ENCODE measurements at regions not wholly inside any gene's neighbourhood (a gene's known extent, or its start where the extent isn't known, plus 50 kb on each side); places are given as distances from the start of the nearest gene placed in this dataset.

DNA sequence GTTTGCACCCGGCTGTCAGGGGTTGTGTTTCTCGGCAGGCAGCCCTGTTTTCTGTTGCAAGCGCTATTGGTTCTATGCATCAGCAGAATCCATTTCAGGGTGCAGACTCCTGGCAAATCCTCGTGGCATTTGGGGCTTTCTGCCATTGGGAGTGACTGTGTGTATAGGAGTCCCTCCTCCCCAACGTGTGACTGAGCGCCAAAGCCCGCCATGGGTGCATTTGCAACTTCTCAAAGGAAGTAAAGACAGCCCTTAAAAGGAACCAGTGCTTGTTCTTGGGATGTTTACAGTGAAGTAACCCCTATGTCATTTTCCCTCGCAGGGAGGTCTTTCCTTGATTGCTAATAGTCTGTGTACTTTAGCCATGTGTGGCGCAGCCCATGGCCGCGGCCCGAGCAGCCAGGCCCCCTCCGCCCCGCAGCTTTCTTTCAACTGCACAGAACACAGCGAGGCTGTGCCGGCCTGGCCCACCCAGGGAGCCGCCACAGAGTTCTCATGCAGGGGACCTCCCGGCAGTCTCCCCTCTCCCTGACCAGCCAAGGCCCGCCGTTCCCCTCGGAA, 175.6 kb downstream of the HSD17B3 start:
- no peak overlapping the region for H3K27ac ChIP-seq (ENCODE audit: low read length)
- no peak for DNase-seq
- H3K9ac ChIP-seq (ENCODE audit: low read depth, low read length), result no peak overlapping the region
- no peak overlapping the region for H3K4me2 ChIP-seq (ENCODE audit: insufficient read depth, low read length)
- H3K36me3 ChIP-seq (ENCODE audit: insufficient read depth, low read length), result no peaks in the 10 kb centered on the region
- H3K27me3 ChIP-seq (ENCODE audit: insufficient read depth, low read length, poor library complexity), result peaks cover 3% of the 10 kb centered on the region
- no peak for ATAC-seq (ENCODE audit: insufficient read depth, low read depth)
- no peak overlapping the region for H2AFZ ChIP-seq (ENCODE audit: low read depth, low read length)
- no peaks in the 10 kb centered on the region for H4K20me1 ChIP-seq (ENCODE audit: insufficient read depth, low read length)
- H3K4me1 ChIP-seq (ENCODE audit: insufficient read depth, low read length), result no peaks in the 10 kb centered on the region
- no peak overlapping the region for H3K4me3 ChIP-seq (ENCODE audit: low read depth in 1 of 2, low read length in 2 of 2)
- H3K79me2 ChIP-seq (ENCODE audit: insufficient read depth, low read length), result no peaks in the 10 kb centered on the region
- no peaks in the 10 kb centered on the region for H3K9me3 ChIP-seq (ENCODE audit: insufficient read depth, low read length, severe bottlenecking)
- TF ChIP-seq EZH2 (IDR thresholded peaks at IDR 0.05; ENCODE audit: borderline replicate concordance, low read depth, low read length, severe bottlenecking), result no peak
- TF ChIP-seq, protein P1, sequence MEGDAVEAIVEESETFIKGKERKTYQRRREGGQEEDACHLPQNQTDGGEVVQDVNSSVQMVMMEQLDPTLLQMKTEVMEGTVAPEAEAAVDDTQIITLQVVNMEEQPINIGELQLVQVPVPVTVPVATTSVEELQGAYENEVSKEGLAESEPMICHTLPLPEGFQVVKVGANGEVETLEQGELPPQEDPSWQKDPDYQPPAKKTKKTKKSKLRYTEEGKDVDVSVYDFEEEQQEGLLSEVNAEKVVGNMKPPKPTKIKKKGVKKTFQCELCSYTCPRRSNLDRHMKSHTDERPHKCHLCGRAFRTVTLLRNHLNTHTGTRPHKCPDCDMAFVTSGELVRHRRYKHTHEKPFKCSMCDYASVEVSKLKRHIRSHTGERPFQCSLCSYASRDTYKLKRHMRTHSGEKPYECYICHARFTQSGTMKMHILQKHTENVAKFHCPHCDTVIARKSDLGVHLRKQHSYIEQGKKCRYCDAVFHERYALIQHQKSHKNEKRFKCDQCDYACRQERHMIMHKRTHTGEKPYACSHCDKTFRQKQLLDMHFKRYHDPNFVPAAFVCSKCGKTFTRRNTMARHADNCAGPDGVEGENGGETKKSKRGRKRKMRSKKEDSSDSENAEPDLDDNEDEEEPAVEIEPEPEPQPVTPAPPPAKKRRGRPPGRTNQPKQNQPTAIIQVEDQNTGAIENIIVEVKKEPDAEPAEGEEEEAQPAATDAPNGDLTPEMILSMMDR (IDR thresholded peaks at IDR 0.05; ENCODE audit: borderline replicate concordance, extremely low read depth, low read length, poor library complexity, severe bottlenecking), result no peak

DNA sequence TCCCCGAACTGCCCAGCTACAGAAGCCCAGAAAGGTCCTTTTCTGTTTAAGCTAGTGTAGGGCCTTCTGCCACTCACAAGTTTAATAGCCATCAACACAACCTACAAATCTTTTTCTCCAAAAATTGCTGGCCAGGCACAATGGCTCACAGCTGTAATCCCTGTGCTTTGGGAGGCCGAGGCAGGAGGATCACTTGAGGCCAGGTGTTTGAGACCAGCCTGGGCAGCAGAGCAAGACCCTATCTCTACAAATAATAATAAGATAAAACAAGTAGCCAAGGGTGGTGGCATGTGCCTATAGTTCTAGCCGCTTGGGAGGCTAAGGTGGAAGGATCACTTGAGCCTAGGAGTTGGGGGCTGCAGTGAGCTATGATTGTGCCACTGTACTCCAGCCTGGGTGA, 176.4 kb downstream of the HSD17B3 start:
- Histone ChIP-seq H3K9me3 (ENCODE audit: insufficient read depth, low read length, severe bottlenecking) (no peaks in the 10 kb centered on the region), H3K4me1 (ENCODE audit: insufficient read depth, low read length) (no peaks in the 10 kb centered on the region; the same call in 1 of the 2 replicates), H4K20me1 (ENCODE audit: insufficient read depth, low read length) (no peaks in the 10 kb centered on the region), H3K36me3 (ENCODE audit: insufficient read depth, low read length) (no peaks in the 10 kb centered on the region), H3K27ac (ENCODE audit: low read length) (no peak overlapping the region), H2AFZ (ENCODE audit: low read depth, low read length) (no peak overlapping the region), H3K79me2 (ENCODE audit: insufficient read depth, low read length) (no peaks in the 10 kb centered on the region), H3K27me3 (ENCODE audit: insufficient read depth, low read length, poor library complexity) (peaks cover 3% of the 10 kb centered on the region), H3K4me2 (ENCODE audit: insufficient read depth, low read length) (no peak overlapping the region), H3K9ac (ENCODE audit: low read depth, low read length) (no peak overlapping the region), H3K4me3 (ENCODE audit: low read depth in 1 of 2, low read length in 2 of 2) (no peak overlapping the region)
- TF ChIP-seq, protein P1 (IDR thresholded peaks at IDR 0.05; ENCODE audit: borderline replicate concordance, extremely low read depth, low read length, poor library complexity, severe bottlenecking), result no peak
- TF ChIP-seq EZH2 (IDR thresholded peaks at IDR 0.05; ENCODE audit: borderline replicate concordance, low read depth, low read length, severe bottlenecking), result no peak
- ATAC-seq (ENCODE audit: insufficient read depth, low read depth), result no peak
- no peak for DNase-seq

DNA sequence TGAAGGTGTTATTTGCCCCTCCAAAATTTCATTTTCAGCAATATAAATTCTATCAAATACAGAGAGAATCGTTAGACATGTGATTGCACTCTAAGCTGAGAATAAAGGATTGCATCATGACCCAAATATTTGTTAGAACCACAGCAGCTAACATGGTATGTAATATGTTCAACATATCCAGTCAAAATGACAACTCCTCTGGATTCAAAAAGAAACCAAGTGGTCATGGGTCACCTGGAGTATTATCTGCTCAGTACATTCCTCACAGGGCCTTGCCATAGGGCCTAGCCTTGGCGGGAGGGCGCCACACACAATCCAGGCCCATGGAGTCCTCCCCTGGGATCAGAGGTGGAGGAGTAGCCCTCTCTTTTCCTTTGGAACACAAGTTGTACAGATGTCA, 179.2 kb downstream of the HSD17B3 start:
- H4K20me1 ChIP-seq (ENCODE audit: insufficient read depth, low read length), result no peaks in the 10 kb centered on the region
- no peak overlapping the region for H3K4me3 ChIP-seq (ENCODE audit: low read depth in 1 of 2, low read length in 2 of 2)
- no peaks in the 10 kb centered on the region for H3K9me3 ChIP-seq (ENCODE audit: insufficient read depth, low read length, severe bottlenecking)
- H3K27ac ChIP-seq (ENCODE audit: low read length), result no peak overlapping the region
- H3K9ac ChIP-seq (ENCODE audit: low read depth, low read length), result no peak overlapping the region
- no peak overlapping the region for H3K4me2 ChIP-seq (ENCODE audit: insufficient read depth, low read length)
- no peak overlapping the region for H2AFZ ChIP-seq (ENCODE audit: low read depth, low read length)
- no peaks in the 10 kb centered on the region; the same call in 1 of the 2 replicates for H3K4me1 ChIP-seq (ENCODE audit: insufficient read depth, low read length)
- no peak for DNase-seq
- H3K79me2 ChIP-seq (ENCODE audit: insufficient read depth, low read length), result no peaks in the 10 kb centered on the region
- ATAC-seq (ENCODE audit: insufficient read depth, low read depth), result no peak
- H3K36me3 ChIP-seq (ENCODE audit: insufficient read depth, low read length), result no peaks in the 10 kb centered on the region
- TF ChIP-seq, protein P1 (IDR thresholded peaks at IDR 0.05; ENCODE audit: borderline replicate concordance, extremely low read depth, low read length, poor library complexity, severe bottlenecking), result no peak
- TF ChIP-seq EZH2 (IDR thresholded peaks at IDR 0.05; ENCODE audit: borderline replicate concordance, low read depth, low read length, severe bottlenecking), result no peak
- no peaks in the 10 kb centered on the region for H3K27me3 ChIP-seq (ENCODE audit: insufficient read depth, low read length, poor library complexity)

Measured in DND-41 (cell line).